H1 (cell line): ENCODE measurements at regions not wholly inside any gene's neighbourhood (a gene's known extent, or its start where the extent isn't known, plus 50 kb on each side); places are given as distances from the start of the nearest gene placed in this dataset.

ENCODE experiments used
- ATF3 ChIP-seq: IDR thresholded peaks from 2 replicates; pipeline ENCODE4 v1.6.1; 2011; ENCODE audit warnings: low read depth, mild to moderate bottlenecking, low read length; ENCODE audit not compliant: insufficient read depth
- BRCA1 ChIP-seq: IDR thresholded peaks from 2 replicates; pipeline ENCODE4 v1.6.1; 2012; ENCODE audit warnings: low read depth, low read length, improper control_type of control experiment
- CHD7 ChIP-seq: fragments of 300-600 bp; sonication (generic); IDR thresholded peaks from 2 replicates; pipeline ENCODE4 v1.7.1; 2012; ENCODE audit warnings: low read length, moderate library complexity, mild to moderate bottlenecking, inconsistent platforms; ENCODE audit not compliant: insufficient replicate concordance
- FOSL1 ChIP-seq: IDR thresholded peaks from 2 replicates; pipeline ENCODE4 v1.6.1; 2011; ENCODE audit warnings: mild to moderate bottlenecking, low read depth, low read length, moderate library complexity; ENCODE audit not compliant: insufficient read depth
- NANOG ChIP-seq: IDR thresholded peaks from 2 replicates; pipeline ENCODE4 v1.6.1; 2011; ENCODE audit warnings: low read length, low read depth, mild to moderate bottlenecking, inconsistent platforms; ENCODE audit not compliant: insufficient read depth, poor library complexity, severe bottlenecking
- POLR2AphosphoS5 ChIP-seq: IDR thresholded peaks from 2 replicates; pipeline ENCODE4 v1.6.1; 2011; ENCODE audit warnings: low read depth, low read length
- SP2 ChIP-seq: IDR thresholded peaks from 2 replicates; pipeline ENCODE4 v1.6.1; 2012; ENCODE audit warnings: mild to moderate bottlenecking, low read length, inconsistent platforms
- YY1 ChIP-seq: IDR thresholded peaks from 2 replicates; pipeline ENCODE4 v1.6.1; 2011; ENCODE audit warnings: low read depth, mild to moderate bottlenecking, low read length
- TF ChIP-seq, protein P1 (sequence below): IDR thresholded peaks from 2 replicates; pipeline ENCODE4 v1.6.1; 2012; ENCODE audit warnings: inconsistent platforms
- TF ChIP-seq, protein P2 (sequence below): IDR thresholded peaks from 2 replicates; pipeline ENCODE4 v1.6.1; 2012; ENCODE audit warnings: inconsistent platforms

DNA sequence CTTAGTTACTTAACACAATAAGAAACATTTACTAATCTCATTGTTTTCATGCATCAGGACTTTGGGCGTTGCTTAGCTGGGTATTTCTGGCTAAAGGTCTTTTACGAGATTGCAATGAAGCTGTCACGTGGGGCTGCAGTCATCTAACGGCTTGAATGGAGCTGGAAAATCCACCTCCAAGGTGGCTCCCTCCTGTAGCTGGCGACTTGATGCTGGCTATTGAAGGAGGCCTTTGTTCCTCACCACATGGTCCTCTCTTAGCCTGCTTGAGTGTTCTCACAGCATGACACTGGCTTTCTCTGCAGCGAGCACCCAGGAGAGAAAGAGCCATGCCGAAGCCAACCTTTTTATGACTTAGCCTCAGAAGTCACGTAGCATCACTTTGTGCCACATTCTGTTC lies 92.0 kb downstream of the NHLRC3 start (continued):
- TF ChIP-seq CHD7 (no peak), YY1 (no peak), POLR2AphosphoS5 (no peak), ATF3 (peak; percentile 31; the same call in 1 of the 2 replicates), FOSL1 (no peak), NANOG (peak; percentile 77), SP2 (no peak), BRCA1 (no peak)
- TF ChIP-seq, protein P1, sequence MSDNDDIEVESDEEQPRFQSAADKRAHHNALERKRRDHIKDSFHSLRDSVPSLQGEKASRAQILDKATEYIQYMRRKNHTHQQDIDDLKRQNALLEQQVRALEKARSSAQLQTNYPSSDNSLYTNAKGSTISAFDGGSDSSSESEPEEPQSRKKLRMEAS: peak; percentile 76
- TF ChIP-seq, protein P2, sequence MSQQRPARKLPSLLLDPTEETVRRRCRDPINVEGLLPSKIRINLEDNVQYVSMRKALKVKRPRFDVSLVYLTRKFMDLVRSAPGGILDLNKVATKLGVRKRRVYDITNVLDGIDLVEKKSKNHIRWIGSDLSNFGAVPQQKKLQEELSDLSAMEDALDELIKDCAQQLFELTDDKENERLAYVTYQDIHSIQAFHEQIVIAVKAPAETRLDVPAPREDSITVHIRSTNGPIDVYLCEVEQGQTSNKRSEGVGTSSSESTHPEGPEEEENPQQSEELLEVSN: peak; percentile 50; the same call in 1 of the 2 replicates
